ENCODE measurements at regions not wholly inside any gene's neighbourhood (a gene's known extent, or its start where the extent isn't known, plus 50 kb on each side); places are given as distances from the start of the nearest gene placed in this dataset.

GRCh38 chr6:96381246-96381645 is 140.4 kb upstream of the UFL1 start:
- intact Hi-C loops (cut with micrococcal nuclease) (no loop called here), dilution Hi-C loops (cut with MboI; ENCODE audit: extremely low pct_ligation_motif_present, low sequenced_read_pairs) (no loop called here)
- H3K9ac ChIP-seq (replicated peaks; ENCODE audit: extremely low read depth, insufficient read depth, low read length) = no peak overlapping the region
- H3K4me2 ChIP-seq (ENCODE audit: insufficient read depth, low read length) = no peak overlapping the region
- FAIRE-seq (no peak), DNase-seq (ENCODE audit: low read depth, low spot score) (no peak)
- H2AFZ ChIP-seq (ENCODE audit: low read depth, low read length) = no peak overlapping the region
- no peak for TF ChIP-seq FOS (IDR thresholded peaks at IDR 0.05; ENCODE audit: borderline replicate concordance, insufficient read depth, low read length)
- no peak for TF ChIP-seq POLR2A (IDR thresholded peaks at IDR 0.05; ENCODE audit: low read depth, low read length)
- no peak for TF ChIP-seq POLR2AphosphoS5 (IDR thresholded peaks at IDR 0.05; ENCODE audit: insufficient read depth, low read depth, low read length)
- no peak for TF ChIP-seq EZH2 (IDR thresholded peaks at IDR 0.05; ENCODE audit: borderline replicate concordance, low read depth, low read length, severe bottlenecking)
- no peak for TF ChIP-seq MYC (IDR thresholded peaks at IDR 0.05; ENCODE audit: low read depth, low read length)
- no peaks in the 10 kb centered on the region for H4K20me1 ChIP-seq (replicated peaks; ENCODE audit: control insufficient read depth, extremely low read depth, insufficient read depth, low read length)
- H3K27ac ChIP-seq (ENCODE audit: insufficient read depth, low read depth, low read length) = no peak overlapping the region
- H3K9me1 ChIP-seq (replicated peaks; ENCODE audit: control insufficient read depth, extremely low read depth, insufficient read depth, low read length) = no peaks in the 10 kb centered on the region
- peaks cover 4% of the 10 kb centered on the region for H3K9me3 ChIP-seq (replicated peaks; ENCODE audit: control insufficient read depth, insufficient read depth, low read length)
- no peaks in the 10 kb centered on the region for H3K36me3 ChIP-seq (ENCODE audit: control insufficient read depth in 2 of 2, extremely low read depth in 1 of 2, insufficient read depth in 2 of 2, low read length in 2 of 2)
- BruUV-seq (replicated peaks) = no TSS peak
- no peaks in the 10 kb centered on the region for H3K79me2 ChIP-seq (ENCODE audit: control insufficient read depth, insufficient read depth, low read length)
- ChIA-PET CTCF (no interaction called here), POLR2A (no interaction called here)
- H3K27me3 ChIP-seq (ENCODE audit: control insufficient read depth in 2 of 2, insufficient read depth in 2 of 2, low read length in 2 of 2) = no peaks in the 10 kb centered on the region
- H3K4me3 ChIP-seq (replicated peaks in 1 of 3; ENCODE audit: insufficient read depth in 1 of 3, low read depth in 1 of 3, low read length in 3 of 3) = no peak overlapping the region
- no peaks in the 10 kb centered on the region for H3K4me1 ChIP-seq (ENCODE audit: control insufficient read depth, extremely low read depth, insufficient read depth, low read length)

- DNase-seq (ENCODE audit: low read depth, low spot score) (no peak), FAIRE-seq (no peak)
- Histone ChIP-seq H3K9me1 (replicated peaks; ENCODE audit: control insufficient read depth, extremely low read depth, insufficient read depth, low read length) (no peaks in the 10 kb centered on the region), H3K27ac (ENCODE audit: insufficient read depth, low read depth, low read length) (no peak overlapping the region), H3K27me3 (ENCODE audit: control insufficient read depth in 2 of 2, insufficient read depth in 2 of 2, low read length in 2 of 2) (no peaks in the 10 kb centered on the region), H3K9ac (replicated peaks; ENCODE audit: extremely low read depth, insufficient read depth, low read length) (no peak overlapping the region), H3K9me3 (replicated peaks; ENCODE audit: control insufficient read depth, insufficient read depth, low read length) (peaks cover 2% of the 10 kb centered on the region), H3K4me1 (ENCODE audit: control insufficient read depth, extremely low read depth, insufficient read depth, low read length) (no peaks in the 10 kb centered on the region), H4K20me1 (replicated peaks; ENCODE audit: control insufficient read depth, extremely low read depth, insufficient read depth, low read length) (no peaks in the 10 kb centered on the region), H3K4me2 (ENCODE audit: insufficient read depth, low read length) (no peak overlapping the region), H2AFZ (ENCODE audit: low read depth, low read length) (no peak overlapping the region), H3K36me3 (ENCODE audit: control insufficient read depth in 2 of 2, extremely low read depth in 1 of 2, insufficient read depth in 2 of 2, low read length in 2 of 2) (no peaks in the 10 kb centered on the region), H3K79me2 (ENCODE audit: control insufficient read depth, insufficient read depth, low read length) (no peaks in the 10 kb centered on the region), H3K4me3 (replicated peaks in 1 of 3; ENCODE audit: insufficient read depth in 1 of 3, low read depth in 1 of 3, low read length in 3 of 3) (no peak overlapping the region)
- intact Hi-C loops (cut with micrococcal nuclease) = no loop called here
- dilution Hi-C loops (cut with MboI; ENCODE audit: extremely low pct_ligation_motif_present, low sequenced_read_pairs) = no loop called here
- BruUV-seq (replicated peaks) = no TSS peak
- ChIA-PET CTCF (no interaction called here), POLR2A (no interaction called here)
- TF ChIP-seq JUN (IDR thresholded peaks at IDR 0.05; ENCODE audit: borderline replicate concordance, insufficient read depth, insufficient read length, low read depth) (no peak), GATA2 (IDR thresholded peaks at IDR 0.05; ENCODE audit: insufficient read depth, insufficient read length, low read depth, low read length) (no peak), CTCF (IDR thresholded peaks at IDR 0.05; ENCODE audit: extremely low read depth in 1 of 2, insufficient read depth in 1 of 2, low read depth in 1 of 2, low read length in 2 of 2) (no peak), FOS (IDR thresholded peaks at IDR 0.05; ENCODE audit: borderline replicate concordance, insufficient read depth, low read length) (no peak), MYC (IDR thresholded peaks at IDR 0.05; ENCODE audit: low read depth, low read length) (no peak), MAX (IDR thresholded peaks at IDR 0.05; ENCODE audit: insufficient read depth, insufficient read length) (no peak), POLR2AphosphoS5 (IDR thresholded peaks at IDR 0.05; ENCODE audit: insufficient read depth, low read depth, low read length) (no peak), EZH2 (IDR thresholded peaks at IDR 0.05; ENCODE audit: borderline replicate concordance, low read depth, low read length, severe bottlenecking) (no peak), POLR2A (IDR thresholded peaks at IDR 0.05; ENCODE audit: low read depth, low read length) (no peak)
Measured at GRCh38 chr6:96391776-96392360, 129.7 kb upstream of the UFL1 start.
